NCI-H146 treated with DMSO at 0.1 percent for 48 hours (cell line): ENCODE measurements at regions not wholly inside any gene's neighbourhood (a gene's known extent, or its start where the extent isn't known, plus 50 kb on each side); places are given as distances from the start of the nearest gene placed in this dataset.
"Not testable (repeated sequence)": the region's sequence is repeated elsewhere in the genome, so short reads cannot be mapped to it uniquely, and the experiment has no call there.

Source experiments
- DNase-seq: peaks from one replicate; lab custom pipeline; 2025; ENCODE audit not compliant: unreplicated experiment; lab: John Stamatoyannopoulos, UW

- no peak for DNase-seq
Observed at GRCh38 chr3:35201211-35201610, 438.1 kb upstream of the ARPP21 start.

- DNase-seq, result no peak
Observed at GRCh38 chr3:35215525-35216500, 423.5 kb upstream of the ARPP21 start.

- DNase-seq, result no peak
Observed at GRCh38 chr3:35216501-35217266, 422.6 kb upstream of the ARPP21 start.

GRCh38 chr3:35223632-35224394 lies 415.5 kb upstream of the ARPP21 start:
- DNase-seq, result no peak

GRCh38 chr3:35224565-35225295 lies 414.6 kb upstream of the ARPP21 start:
- no peak for DNase-seq

- no peak for DNase-seq
Observed at GRCh38 chr3:35241236-35241635, 398.1 kb upstream of the ARPP21 start.

GRCh38 chr3:35254917-35255316 lies 384.4 kb upstream of the ARPP21 start:
- no peak for DNase-seq

- DNase-seq, result no peak
Observed at GRCh38 chr3:35257641-35258040, 381.7 kb upstream of the ARPP21 start.

- no peak for DNase-seq
Observed at GRCh38 chr3:35262406-35262805, 376.9 kb upstream of the ARPP21 start.

GRCh38 chr3:35263477-35263876 lies 375.8 kb upstream of the ARPP21 start:
- no peak for DNase-seq

- DNase-seq, result not testable (repeated sequence)
Observed at GRCh38 chr3:35266065-35266464, 373.3 kb upstream of the ARPP21 start.

GRCh38 chr3:35275768-35276167 lies 363.6 kb upstream of the ARPP21 start:
- DNase-seq, result no peak

- no peak for DNase-seq
Observed at GRCh38 chr3:35276568-35276967, 362.8 kb upstream of the ARPP21 start.

- no peak for DNase-seq
Observed at GRCh38 chr3:35291471-35292236, 347.7 kb upstream of the ARPP21 start.

- no peak for DNase-seq
Observed at GRCh38 chr3:35292568-35292967, 346.8 kb upstream of the ARPP21 start.

- no peak for DNase-seq
Observed at GRCh38 chr3:35295906-35296305, 343.4 kb upstream of the ARPP21 start.

- DNase-seq, result no peak
Observed at GRCh38 chr3:35296533-35296932, 342.8 kb upstream of the ARPP21 start.

- not testable (repeated sequence) for DNase-seq
Observed at GRCh38 chr3:35296944-35297343, 342.4 kb upstream of the ARPP21 start.

- no peak for DNase-seq
Observed at GRCh38 chr3:35305406-35305805, 333.9 kb upstream of the ARPP21 start.

GRCh38 chr3:35307296-35307695 lies 332.0 kb upstream of the ARPP21 start:
- DNase-seq, result no peak
